Transverse colon (tissue), 3 donors: ENCODE measurements at regions not wholly inside any gene's neighbourhood (a gene's known extent, or its start where the extent isn't known, plus 50 kb on each side); places are given as distances from the start of the nearest gene placed in this dataset.

Source experiments
- CTCF ChIP-seq, 5 experiments: fragments of 200-600 bp in 3 of 5; fragments of 450-650 bp in 2 of 5; sonication (generic) in 3 of 5; IDR thresholded peaks; 1 replicate in 2 of 5; 2 replicates in 3 of 5; pipeline ENCODE4 v1.5.1; 2016 to 2017; ENCODE audit warnings: antibody characterized with exemption in 5 of 5, inconsistent platforms in 3 of 5, mild to moderate bottlenecking in 2 of 5, moderate library complexity in 1 of 5
- EP300 ChIP-seq: sonication (generic); formaldehyde crosslinking; IDR thresholded peaks from one replicate; pipeline ENCODE4 v1.6.1; 2017; ENCODE audit warnings: antibody characterized with exemption, low read depth
- POLR2A ChIP-seq: fragments of 450-650 bp; IDR thresholded peaks from one replicate; pipeline ENCODE4 v1.6.1; 2016; ENCODE audit warnings: antibody characterized with exemption, mild to moderate bottlenecking, moderate library complexity

- TF ChIP-seq CTCF (IDR thresholded peaks at IDR 0.05): no peak
- TF ChIP-seq POLR2A: no peak
- TF ChIP-seq EP300: no peak
Measured at GRCh38 chr14:58899317-58899713, 261.6 kb downstream of the DACT1 start.
